Stimulated activated CD8-positive, alpha-beta memory T cell treated with anti-CD3 and anti-CD28 coated beads, Interleukin-15, amount 100 ng/mL, for 48 hours (primary cell): ENCODE measurements at regions not wholly inside any gene's neighbourhood (a gene's known extent, or its start where the extent isn't known, plus 50 kb on each side); places are given as distances from the start of the nearest gene placed in this dataset.
"Not testable (repeated sequence)": the region's sequence is repeated elsewhere in the genome, so short reads cannot be mapped to it uniquely, and the experiment has no call there.

ENCODE experiments used
- DNase-seq, 2 donors: peaks; one replicate each; pipeline ENCODE4 v3.0.0-alpha.2; 2020; ENCODE audit warnings: low read depth in 2 of 2

DNA sequence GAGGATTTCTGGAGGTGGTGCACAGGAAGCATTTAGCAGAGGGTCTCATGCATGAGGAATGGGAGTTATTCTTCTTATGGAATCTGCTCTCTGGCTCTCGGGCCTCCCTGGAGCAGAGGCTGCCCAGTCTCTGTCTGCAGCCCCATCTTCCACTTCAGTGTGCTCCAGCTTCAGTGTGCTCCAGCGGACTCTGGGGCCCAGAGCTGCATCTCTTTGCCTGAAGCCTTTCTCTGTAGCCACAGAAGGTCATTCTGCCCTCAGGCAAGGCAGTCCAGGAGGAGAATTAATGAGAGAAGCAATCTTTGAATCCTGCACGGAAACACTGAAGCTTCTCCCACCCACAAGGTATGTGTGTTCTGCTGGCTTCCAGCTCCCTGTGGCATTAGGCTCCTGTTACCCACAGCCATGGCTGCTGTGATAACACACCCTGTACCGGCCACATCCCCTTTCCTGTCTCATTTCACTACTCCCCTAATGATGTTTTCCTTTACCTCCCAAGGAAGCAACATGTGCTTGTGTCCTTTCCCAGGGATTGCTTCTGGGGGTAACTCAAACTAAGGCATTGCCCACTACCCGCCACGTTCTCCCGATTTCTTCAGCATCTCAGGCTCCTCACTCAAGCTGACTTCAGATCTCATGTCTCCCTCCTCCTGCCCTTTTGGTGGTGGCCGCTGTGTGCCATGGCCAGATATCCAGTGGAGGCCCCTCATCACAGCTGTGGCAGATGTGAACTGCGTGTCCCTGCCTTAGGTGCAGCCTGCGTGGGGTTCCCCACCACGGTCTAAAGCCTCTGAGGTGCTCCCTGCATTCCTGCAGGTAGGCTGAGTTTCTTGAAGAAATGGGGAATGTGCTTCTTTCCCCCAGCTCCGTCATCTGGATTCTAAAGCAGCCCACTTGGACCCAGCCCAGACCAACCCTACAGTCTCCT, 181.2 kb upstream of the GALNT2 start:
- DNase-seq, result no peak

DNA sequence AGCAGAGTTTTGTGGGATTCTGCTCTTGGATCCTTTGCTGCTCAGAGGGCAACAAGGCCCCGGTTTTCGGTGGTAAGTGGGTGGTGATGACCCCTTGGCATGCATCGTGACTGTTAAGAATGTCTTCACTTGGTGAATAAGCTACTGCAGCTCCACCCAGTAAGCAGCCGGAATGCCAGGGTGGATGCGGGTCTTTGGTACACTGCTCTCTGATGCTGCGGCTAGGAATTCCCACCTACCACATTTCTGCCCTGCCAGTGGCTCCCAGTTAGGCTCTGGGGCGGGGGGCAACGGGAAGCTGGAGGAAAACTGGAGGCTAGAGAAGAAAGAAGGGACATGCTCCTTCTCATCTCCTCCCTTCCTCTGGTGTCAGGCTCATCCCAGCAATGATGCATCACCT, 180.4 kb upstream of the GALNT2 start:
- no peak for DNase-seq

DNA sequence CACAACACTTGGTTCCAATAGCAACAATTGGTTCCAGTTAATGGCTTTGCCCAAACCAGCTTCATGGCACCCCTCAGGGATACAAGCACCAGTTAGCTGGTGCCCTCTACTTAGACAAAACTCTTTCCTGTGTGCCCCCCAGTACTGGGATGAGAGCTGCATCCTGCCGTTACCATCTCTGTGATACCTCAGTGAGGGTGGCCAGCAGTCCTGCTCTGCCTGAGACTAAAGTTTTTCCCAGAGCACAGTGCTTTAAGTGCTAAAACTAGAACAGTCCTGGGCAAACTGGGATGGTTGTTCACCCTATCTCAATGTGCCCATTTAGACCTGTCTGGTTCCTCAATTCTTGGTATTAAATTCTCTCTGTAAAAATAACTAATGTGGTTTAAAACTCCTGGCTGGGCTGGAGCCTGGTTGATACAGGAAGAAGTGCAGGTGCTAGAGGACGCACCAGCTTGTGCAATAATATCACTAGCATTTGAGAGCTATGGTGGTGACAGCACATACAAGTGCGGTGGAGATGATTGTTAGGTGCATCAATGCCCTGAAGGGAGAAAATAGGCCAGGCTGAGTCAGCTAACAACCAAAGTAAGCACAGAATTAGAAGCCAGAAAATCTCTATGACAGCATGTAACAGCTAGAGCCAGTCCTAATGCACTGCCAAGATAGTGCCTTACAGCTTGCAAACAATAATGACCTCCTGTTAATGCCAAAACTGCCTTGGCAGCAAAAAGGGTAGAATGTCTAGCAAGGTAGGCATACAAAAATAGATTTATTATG, 179.8 kb upstream of the GALNT2 start:
- DNase-seq, result no peak

DNA sequence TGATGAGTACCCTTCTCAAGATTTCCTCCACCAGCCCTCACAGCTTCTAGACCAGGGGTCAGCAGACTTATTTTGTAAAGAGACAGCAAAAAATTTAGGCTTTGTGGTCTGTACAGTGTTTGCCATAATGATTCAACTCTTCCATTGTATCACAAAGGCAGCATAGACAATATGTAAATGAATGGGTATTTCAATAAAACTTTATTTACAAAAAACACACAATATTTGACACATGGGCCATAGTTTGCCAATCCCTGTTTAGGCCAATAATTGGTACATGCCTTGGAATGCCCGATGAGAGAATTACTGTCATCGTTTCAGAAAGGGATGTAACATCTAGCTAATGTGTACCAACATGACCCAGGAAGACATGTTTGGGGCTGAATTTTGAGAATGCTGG, 178.9 kb upstream of the GALNT2 start:
- DNase-seq, result no peak

DNA sequence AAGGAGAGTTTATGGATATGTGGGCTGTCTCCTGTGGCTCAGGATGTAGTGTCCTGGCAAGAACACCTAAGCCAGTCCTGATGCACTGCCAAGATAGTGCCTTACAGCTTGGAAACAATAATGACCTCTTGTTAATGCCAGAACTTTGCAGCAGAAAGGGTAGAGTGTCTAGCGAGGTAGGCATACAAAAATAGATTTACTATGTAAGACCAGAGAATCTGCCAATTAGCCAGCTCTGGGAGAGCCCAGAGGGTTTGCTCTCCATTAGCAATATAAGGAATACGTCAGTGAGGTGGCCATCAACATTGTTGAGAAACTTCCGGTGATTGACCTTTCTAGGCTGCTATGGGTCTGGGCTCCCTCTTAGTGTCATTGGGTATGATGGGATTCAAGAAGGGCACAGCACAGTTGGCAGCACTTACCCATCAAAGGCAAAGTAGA, 178.5 kb upstream of the GALNT2 start:
- no peak for DNase-seq

DNA sequence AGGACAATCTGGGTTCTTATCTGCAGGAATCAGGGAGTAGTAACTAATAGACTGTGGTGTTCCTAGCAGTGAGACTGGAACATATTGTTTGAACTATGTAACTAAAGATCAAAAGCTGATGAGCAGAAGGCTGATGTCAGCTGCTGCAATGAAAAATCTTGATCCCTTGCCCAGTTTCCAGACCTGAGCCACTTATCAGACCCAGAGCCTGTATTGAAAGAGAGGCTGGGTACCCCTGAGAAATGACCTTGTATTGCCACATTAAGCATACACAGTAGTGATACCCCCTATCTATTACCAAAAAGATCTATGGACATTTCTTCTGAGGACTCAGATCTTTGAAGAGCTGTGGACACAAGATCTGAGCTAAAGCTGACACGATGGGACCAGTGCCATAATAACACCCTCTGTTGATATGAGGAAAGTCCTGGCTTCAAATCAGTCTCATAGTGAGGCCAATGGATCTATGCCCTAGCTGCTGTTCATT, 178.0 kb upstream of the GALNT2 start:
- no peak for DNase-seq

DNA sequence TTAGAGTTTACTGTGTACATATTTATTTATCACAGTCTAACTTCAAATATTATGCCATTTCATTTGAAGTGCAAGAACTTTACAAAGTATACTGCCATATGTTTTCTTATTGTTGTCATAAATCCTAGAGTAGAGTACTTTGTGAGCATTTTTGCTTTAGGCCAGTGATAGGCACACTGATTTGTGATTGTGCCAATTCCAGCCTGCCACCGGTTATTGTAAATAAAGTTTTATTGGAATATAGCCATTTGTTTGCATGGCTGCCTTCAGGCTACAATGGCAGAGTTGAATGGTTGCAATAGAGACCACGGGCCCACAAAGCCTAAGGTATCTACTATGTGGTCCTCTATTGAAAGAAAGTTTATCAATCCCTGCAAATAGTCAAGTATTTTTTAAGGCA, 175.8 kb upstream of the GALNT2 start:
- DNase-seq, result no peak

DNA sequence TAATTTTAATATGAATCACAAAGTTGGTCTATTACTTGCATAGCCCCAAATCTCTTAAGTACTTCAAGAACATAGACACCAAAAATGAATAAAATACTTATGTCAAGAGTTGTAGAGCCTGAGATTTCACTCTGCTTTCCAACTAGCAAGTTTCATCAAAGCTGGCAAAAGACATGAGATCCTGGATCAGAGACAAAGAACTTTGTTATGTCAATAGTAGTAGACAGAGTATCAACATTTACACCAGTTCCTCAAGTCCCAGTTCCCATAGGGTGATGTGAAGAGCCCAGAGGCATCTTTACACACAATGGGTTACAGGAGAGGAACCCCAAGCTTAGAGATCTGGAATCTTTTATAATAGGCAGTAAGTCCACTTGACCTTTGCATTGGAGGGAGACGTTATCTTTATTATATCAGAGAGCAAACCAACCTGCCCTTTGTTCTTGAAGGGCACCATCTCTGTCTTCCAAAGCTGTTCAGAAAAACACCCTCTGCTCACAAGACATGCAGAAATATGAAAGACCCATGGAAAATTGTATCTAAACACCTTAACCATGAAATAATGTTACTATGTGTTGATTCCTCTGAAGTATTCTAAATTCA, 174.4 kb upstream of the GALNT2 start:
- no peak for DNase-seq

DNA sequence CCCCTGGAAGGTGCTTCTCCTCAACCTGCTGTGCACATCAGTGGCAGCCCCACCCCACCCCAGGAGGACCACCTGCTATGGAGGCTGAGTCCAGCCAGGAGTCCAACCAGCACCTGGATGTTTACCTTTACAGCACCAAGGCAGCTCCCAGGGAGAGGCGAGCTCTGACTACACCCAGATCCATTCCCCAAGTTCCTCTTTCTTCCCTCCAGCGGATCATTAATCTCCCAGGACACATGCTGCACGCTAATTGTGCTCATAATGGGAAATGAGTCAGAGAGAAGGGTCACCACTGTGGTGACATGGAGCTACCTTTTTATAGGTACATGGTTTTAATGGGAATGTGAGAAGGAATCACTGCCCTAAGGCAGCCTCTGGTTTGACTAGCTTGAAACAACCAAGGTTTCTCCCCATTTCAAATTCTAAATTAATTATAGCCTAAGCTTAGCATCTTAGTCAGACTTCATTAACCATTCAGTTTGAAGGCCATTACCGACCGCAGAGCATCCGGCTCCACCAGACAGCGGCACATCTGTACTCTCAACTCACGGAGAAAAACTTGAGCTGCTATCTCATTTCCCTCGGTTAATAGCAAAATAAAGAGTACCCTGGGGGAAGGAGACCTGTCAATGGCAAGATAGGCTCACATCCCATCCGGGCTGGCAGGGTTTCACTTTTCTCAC, 173.1 kb upstream of the GALNT2 start:
- DNase-seq, result no peak

DNA sequence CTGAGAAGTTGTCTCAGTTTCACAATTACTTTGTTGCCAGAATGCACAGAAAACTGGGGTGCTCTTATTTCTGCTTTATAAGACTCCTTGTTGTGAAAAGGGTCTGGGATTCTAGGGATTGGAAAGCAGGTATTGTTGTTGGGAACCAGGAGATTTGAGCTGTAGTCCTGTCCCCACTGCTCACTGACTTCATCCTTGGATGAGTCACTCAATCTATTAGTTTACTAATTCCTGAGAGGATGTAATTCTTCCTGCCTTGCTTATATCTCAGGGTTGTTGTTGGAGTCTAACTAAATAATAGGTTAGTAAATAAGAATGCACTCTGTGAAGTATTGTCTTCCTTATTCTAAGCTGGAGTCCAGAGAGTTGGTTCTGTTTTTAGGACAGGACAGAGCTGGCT, 172.5 kb upstream of the GALNT2 start:
- DNase-seq, result no peak

DNA sequence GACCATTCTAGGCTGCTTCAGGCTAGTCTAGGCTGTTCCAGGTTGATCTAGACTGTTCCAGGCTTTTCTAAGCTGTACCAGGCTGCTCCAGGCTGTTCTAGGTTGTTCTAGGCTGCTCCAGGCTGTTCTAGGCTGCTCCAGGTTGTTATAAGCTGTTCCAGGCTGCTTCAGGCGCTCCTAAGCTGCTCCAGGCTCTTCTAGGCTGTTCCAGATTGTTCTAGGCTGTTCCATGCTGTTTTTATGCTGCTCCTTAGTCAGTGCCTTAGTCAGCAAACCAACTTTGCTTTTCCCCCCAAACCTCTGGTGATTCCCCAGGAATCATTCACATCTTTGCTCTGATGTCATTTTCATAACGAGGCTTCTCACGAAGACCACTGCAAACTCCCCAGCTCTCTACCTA, 171.4 kb upstream of the GALNT2 start:
- DNase-seq, result no peak

DNA sequence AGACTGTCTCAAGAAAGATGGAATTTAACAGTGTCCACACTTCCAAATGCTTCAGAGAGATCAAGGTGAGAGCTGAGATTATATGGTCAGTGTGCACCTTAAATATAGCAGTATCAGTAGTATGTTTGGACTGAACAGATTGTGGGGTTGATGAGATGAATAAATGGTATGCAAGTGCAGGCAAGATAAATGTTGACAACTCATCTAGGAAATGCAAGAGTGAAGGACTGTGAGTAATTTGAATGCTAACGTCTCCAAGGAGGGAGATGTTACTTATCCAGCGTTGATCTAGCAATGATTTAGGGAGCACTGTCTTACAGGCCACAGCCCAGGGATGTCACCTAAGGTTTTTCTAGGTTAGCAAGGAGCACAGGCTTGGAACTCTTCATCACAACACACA, 170.7 kb upstream of the GALNT2 start:
- DNase-seq, result no peak

DNA sequence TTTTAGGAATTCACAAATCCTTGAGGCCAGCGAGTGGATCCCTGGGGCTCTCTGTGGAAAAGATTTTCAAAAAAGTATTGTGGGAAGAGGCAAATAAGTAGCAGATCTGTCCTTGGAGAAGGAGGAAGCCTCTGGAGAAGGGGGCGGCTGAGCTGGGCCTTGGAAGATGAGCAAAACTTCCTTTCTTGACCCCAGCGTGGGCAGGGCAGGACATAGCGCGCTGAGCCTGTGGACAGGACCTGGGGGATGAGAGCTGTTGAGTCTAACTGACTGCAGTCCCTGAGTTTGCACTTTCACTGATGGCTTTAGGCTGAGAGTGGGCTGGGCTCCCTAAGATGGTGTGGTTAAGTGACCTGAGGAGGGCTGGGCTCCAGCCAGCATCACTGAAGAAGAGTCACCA, 170.2 kb upstream of the GALNT2 start:
- no peak for DNase-seq

DNA sequence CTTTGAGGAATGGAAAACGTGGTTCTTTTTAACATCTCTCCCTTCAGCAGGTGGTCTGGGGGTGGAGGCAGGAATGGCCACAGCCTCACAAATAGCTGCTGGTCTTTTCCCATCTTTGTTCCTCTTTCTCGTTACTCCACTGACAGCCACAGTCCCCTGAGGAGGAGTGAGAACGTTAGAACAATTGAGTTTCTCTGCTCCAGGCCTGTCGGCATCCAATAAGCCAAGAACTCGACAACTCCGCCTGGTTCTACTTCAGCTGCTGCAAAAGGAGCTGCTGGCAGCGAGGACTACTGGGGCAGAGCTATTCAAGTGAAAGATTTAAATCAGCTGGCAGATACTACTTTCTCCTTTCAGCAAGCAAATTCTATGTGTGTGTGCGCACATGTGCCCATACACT, 169.5 kb upstream of the GALNT2 start:
- DNase-seq, result no peak

DNA sequence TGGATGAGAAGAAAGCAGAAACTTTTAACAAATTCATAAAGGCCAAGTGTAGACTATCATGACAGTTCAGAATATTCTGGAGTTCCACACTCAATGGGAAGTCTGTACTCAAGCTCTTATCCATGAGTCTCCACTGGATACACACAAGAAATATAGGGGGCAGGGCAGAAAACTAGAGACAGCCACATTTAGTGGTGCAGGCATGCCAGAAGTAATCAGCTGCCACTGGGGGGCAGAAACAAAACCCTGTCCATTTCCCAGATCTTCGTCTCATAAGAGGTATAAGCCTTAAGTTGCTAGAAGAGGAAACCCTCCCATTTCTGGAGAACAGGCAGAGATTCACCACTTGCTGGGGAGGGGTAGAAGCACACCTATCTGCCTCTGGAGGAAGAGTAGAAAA, 166.8 kb upstream of the GALNT2 start:
- DNase-seq, result no peak

DNA sequence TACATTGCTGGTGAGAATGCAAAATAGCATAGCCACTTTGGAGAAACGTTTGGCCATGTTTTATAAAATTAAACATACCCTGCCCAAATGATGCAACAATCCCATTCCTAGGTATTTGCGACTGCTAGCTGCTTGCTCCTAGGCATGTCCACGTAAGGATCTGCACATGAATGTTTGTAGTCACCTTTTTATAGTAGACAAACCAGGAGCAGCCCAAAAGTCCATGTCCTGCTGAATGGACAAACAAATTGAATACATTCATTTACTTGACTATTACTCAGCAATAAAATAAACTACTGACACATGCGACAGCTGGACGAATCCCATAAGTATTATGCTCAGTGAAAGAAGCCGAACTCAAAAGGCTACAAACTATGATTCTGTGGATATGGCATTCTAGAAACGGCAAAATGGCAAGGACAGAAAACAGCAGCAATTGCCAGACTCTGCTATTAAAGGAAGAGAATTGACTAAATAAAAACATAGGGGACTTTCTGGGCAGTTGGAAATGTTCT, 161.9 kb upstream of the GALNT2 start:
- DNase-seq, result no peak

DNA sequence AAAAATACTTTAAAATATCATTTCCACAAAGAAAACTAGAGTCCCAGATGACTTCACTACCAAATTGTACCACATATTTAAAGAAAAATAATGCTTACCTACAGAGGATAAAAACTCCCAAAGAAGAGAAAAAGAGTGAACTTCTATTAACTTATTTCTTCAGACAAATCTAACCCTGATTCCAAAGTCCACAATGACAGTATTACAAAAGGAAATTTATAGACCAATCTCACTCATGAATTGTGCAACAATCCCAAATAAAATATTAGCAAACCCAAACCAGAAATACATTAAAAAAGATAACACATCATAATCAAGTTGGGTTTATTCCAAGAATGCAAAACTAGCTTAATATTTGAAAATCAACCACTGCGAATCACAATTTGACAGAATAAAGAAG, 161.4 kb upstream of the GALNT2 start:
- DNase-seq, result no peak

DNA sequence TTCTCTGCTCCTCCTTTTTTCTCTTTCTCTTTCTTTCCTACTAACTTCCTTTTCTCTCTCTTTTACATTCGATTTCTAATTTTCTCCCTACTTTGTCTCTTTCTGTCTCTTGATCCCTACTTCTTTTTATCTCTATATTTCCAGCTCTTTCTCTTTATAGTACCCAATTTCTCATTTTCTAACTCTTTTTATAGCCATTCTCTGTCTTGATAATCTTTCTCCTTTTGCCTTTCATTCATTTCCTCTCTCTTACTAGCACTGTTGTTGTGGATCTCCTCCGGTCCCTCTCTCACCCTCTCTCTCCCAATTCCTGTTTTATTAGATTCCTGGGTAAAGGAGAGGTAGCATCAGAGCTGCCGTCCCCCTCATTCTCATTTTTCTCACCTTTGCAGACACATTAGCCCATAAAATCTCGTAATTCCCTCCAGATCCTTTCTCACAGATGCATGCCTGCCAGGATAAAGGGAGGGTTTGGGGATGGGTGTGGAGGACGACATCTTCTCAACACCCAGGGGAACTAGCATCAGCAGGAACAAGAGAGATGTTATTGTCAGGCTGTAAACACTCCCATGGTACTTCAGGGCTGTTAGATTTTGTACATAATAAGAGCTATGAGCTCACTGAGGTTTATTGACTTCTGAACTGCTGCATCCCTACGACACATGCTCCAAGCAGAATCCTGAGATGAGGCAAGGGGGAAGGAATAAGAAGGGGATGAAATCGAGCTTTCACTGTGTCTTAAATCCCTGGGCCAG, 159.0 kb upstream of the GALNT2 start:
- no peak for DNase-seq

DNA sequence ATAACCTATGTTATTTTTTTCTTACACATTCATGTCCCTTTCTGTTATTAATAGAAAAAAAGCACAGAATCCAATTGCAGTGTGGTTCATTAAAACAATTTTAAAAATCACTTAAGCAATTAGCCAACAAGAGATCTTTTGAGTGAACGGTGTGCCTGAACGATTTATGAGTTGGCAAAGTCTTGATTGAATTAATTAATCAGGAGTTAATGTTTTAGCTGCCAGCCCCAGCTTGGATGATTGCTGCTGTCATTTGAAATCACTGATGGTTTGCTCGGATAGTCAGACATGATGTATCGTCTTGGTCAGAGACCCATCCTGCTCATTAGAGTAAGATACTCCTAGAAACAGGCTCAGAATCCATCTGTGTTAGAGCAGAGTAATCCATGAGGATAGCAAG, 158.3 kb upstream of the GALNT2 start:
- no peak for DNase-seq

DNA sequence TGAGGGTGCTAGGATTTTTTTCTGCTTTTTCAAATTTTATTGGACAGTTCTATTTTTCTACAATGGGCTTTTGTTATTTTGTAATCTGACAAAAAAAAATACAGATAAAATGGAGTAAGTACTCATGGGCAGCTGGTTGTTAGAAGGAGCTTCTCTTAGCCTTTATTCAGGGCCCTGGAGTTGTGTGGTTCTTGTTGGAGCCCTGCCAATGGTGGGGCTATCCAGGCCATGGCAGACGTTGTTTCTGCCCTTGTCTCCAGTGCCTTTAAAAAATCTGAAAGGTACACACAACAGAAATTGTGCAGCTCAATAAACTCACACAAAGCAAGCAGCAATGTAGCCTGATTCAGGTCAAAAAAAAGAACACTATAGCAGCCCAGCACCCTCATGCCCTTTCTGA, 153.5 kb upstream of the GALNT2 start:
- DNase-seq, result no peak

DNA sequence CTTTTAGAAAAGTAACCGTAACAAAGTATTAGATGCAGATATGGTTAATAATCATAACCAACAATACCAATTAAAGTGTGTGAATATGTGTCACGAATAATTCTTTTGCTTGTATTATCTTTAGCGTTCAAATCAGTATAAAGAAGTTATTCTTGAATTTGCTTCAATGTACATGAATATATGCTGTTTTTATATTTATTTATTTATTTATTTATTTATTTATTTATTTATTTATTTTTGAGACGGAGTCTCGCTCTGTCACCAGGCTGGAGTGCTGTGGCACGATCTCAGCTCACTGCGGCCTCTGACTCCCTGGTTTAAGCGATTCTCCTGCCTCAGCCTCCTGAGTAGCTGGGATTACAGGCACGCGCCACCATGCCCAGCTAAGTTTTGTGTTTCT, 147.6 kb upstream of the GALNT2 start:
- not testable (repeated sequence) for DNase-seq
